ENCODE measurements at regions not wholly inside any gene's neighbourhood (a gene's known extent, or its start where the extent isn't known, plus 50 kb on each side); places are given as distances from the start of the nearest gene placed in this dataset.
"Not testable (repeated sequence)": the region's sequence is repeated elsewhere in the genome, so short reads cannot be mapped to it uniquely, and the experiment has no call there.

- no peaks in the 10 kb centered on the region for H3K9me3 ChIP-seq (ENCODE audit: low read depth, low read length)
- no peaks in the 10 kb centered on the region for H3K4me1 ChIP-seq (ENCODE audit: insufficient read depth, low read length)
- H3K4me3 ChIP-seq (ENCODE audit: low read length), result no peak overlapping the region
- no peaks in the 10 kb centered on the region for H3K27me3 ChIP-seq (ENCODE audit: insufficient read depth, low read length)
Observed at GRCh38 chr2:223319601-223320000, 267.6 kb downstream of the KCNE4 start.

- H3K9me3 ChIP-seq (ENCODE audit: low read depth, low read length), result no peaks in the 10 kb centered on the region
- H3K4me3 ChIP-seq (ENCODE audit: low read length), result no peak overlapping the region
- H3K4me1 ChIP-seq (ENCODE audit: insufficient read depth, low read length), result no peaks in the 10 kb centered on the region
- H3K27me3 ChIP-seq (ENCODE audit: insufficient read depth, low read length), result no peaks in the 10 kb centered on the region
Observed at GRCh38 chr2:223324402-223324801, 272.4 kb downstream of the KCNE4 start.

- Histone ChIP-seq H3K9me3 (ENCODE audit: low read depth, low read length) (no peaks in the 10 kb centered on the region), H3K27me3 (ENCODE audit: insufficient read depth, low read length) (no peaks in the 10 kb centered on the region), H3K4me1 (ENCODE audit: insufficient read depth, low read length) (no peaks in the 10 kb centered on the region), H3K4me3 (ENCODE audit: low read length) (no peak overlapping the region)
Observed at GRCh38 chr2:223328578-223328977, 273.6 kb downstream of the SCG2 start.

- H3K27me3 ChIP-seq (ENCODE audit: insufficient read depth, low read length); H3K4me3 ChIP-seq (ENCODE audit: low read length); H3K4me1 ChIP-seq (ENCODE audit: insufficient read depth, low read length); H3K9me3 ChIP-seq (ENCODE audit: low read depth, low read length): not testable (repeated sequence)
Observed at GRCh38 chr2:223330747-223331146, 271.4 kb downstream of the SCG2 start.

GRCh38 chr2:223338016-223338415, 264.1 kb downstream of the SCG2 start:
- no peaks in the 10 kb centered on the region for H3K27me3 ChIP-seq (ENCODE audit: insufficient read depth, low read length)

GRCh38 chr2:223357076-223357475, 245.1 kb downstream of the SCG2 start:
- Histone ChIP-seq H3K4me1 (ENCODE audit: insufficient read depth, low read length) (no peaks in the 10 kb centered on the region), H3K4me3 (ENCODE audit: low read length) (no peak overlapping the region), H3K9me3 (ENCODE audit: low read depth, low read length) (no peaks in the 10 kb centered on the region), H3K27me3 (ENCODE audit: insufficient read depth, low read length) (no peaks in the 10 kb centered on the region)

More at GRCh38 chr2:223338016-223338415, 264.1 kb downstream of the SCG2 start:
- no peak overlapping the region for H3K4me3 ChIP-seq (ENCODE audit: low read length)
- no peaks in the 10 kb centered on the region for H3K9me3 ChIP-seq (ENCODE audit: low read depth, low read length)
- H3K4me1 ChIP-seq (ENCODE audit: insufficient read depth, low read length), result no peaks in the 10 kb centered on the region

GRCh38 chr2:223363085-223363484, 239.1 kb downstream of the SCG2 start:
- Histone ChIP-seq H3K9me3 (ENCODE audit: low read depth, low read length) (no peaks in the 10 kb centered on the region), H3K4me1 (ENCODE audit: insufficient read depth, low read length) (no peaks in the 10 kb centered on the region)

GRCh38 chr2:223365158-223365679, 236.9 kb downstream of the SCG2 start:
- Histone ChIP-seq H3K4me1 (ENCODE audit: insufficient read depth, low read length) (no peaks in the 10 kb centered on the region), H3K4me3 (ENCODE audit: low read length) (no peak overlapping the region), H3K9me3 (ENCODE audit: low read depth, low read length) (no peaks in the 10 kb centered on the region), H3K27me3 (ENCODE audit: insufficient read depth, low read length) (no peaks in the 10 kb centered on the region)

More at GRCh38 chr2:223363085-223363484, 239.1 kb downstream of the SCG2 start:
- Histone ChIP-seq H3K27me3 (ENCODE audit: insufficient read depth, low read length) (no peaks in the 10 kb centered on the region), H3K4me3 (ENCODE audit: low read length) (no peak overlapping the region)

- no peak overlapping the region for H3K4me3 ChIP-seq (ENCODE audit: low read length)
- no peaks in the 10 kb centered on the region for H3K9me3 ChIP-seq (ENCODE audit: low read depth, low read length)
- H3K27me3 ChIP-seq (ENCODE audit: insufficient read depth, low read length), result no peaks in the 10 kb centered on the region
- no peaks in the 10 kb centered on the region for H3K4me1 ChIP-seq (ENCODE audit: insufficient read depth, low read length)
Observed at GRCh38 chr2:223366566-223366965, 235.6 kb downstream of the SCG2 start.

- Histone ChIP-seq H3K9me3 (ENCODE audit: low read depth, low read length) (no peaks in the 10 kb centered on the region), H3K4me1 (ENCODE audit: insufficient read depth, low read length) (no peaks in the 10 kb centered on the region), H3K27me3 (ENCODE audit: insufficient read depth, low read length) (no peaks in the 10 kb centered on the region), H3K4me3 (ENCODE audit: low read length) (no peak overlapping the region)
Observed at GRCh38 chr2:223368481-223368880, 233.7 kb downstream of the SCG2 start.

- H3K4me1 ChIP-seq (ENCODE audit: insufficient read depth, low read length), result no peaks in the 10 kb centered on the region
- H3K9me3 ChIP-seq (ENCODE audit: low read depth, low read length), result no peaks in the 10 kb centered on the region
- H3K4me3 ChIP-seq (ENCODE audit: low read length), result no peak overlapping the region
- no peaks in the 10 kb centered on the region for H3K27me3 ChIP-seq (ENCODE audit: insufficient read depth, low read length)
Observed at GRCh38 chr2:223369889-223370288, 232.3 kb downstream of the SCG2 start.

GRCh38 chr2:223383315-223383714, 218.8 kb downstream of the SCG2 start:
- H3K9me3 ChIP-seq (ENCODE audit: low read depth, low read length), result no peaks in the 10 kb centered on the region
- H3K27me3 ChIP-seq (ENCODE audit: insufficient read depth, low read length), result no peaks in the 10 kb centered on the region
- H3K4me3 ChIP-seq (ENCODE audit: low read length), result no peak overlapping the region
- H3K4me1 ChIP-seq (ENCODE audit: insufficient read depth, low read length), result no peaks in the 10 kb centered on the region

GRCh38 chr2:223386189-223386588, 216.0 kb downstream of the SCG2 start:
- no peaks in the 10 kb centered on the region for H3K9me3 ChIP-seq (ENCODE audit: low read depth, low read length)
- no peaks in the 10 kb centered on the region for H3K27me3 ChIP-seq (ENCODE audit: insufficient read depth, low read length)
- H3K4me1 ChIP-seq (ENCODE audit: insufficient read depth, low read length), result no peaks in the 10 kb centered on the region
- no peak overlapping the region for H3K4me3 ChIP-seq (ENCODE audit: low read length)

GRCh38 chr2:223386984-223387383, 215.2 kb downstream of the SCG2 start:
- Histone ChIP-seq H3K27me3 (ENCODE audit: insufficient read depth, low read length) (no peaks in the 10 kb centered on the region), H3K9me3 (ENCODE audit: low read depth, low read length) (no peaks in the 10 kb centered on the region), H3K4me1 (ENCODE audit: insufficient read depth, low read length) (no peaks in the 10 kb centered on the region), H3K4me3 (ENCODE audit: low read length) (no peak overlapping the region)

- Histone ChIP-seq H3K4me1 (ENCODE audit: insufficient read depth, low read length) (no peaks in the 10 kb centered on the region), H3K9me3 (ENCODE audit: low read depth, low read length) (no peaks in the 10 kb centered on the region), H3K4me3 (ENCODE audit: low read length) (no peak overlapping the region), H3K27me3 (ENCODE audit: insufficient read depth, low read length) (no peaks in the 10 kb centered on the region)
Observed at GRCh38 chr2:223389624-223390023, 212.5 kb downstream of the SCG2 start.

- Histone ChIP-seq H3K9me3 (ENCODE audit: low read depth, low read length) (peaks cover 21% of the 10 kb centered on the region), H3K4me1 (ENCODE audit: insufficient read depth, low read length) (no peaks in the 10 kb centered on the region), H3K27me3 (ENCODE audit: insufficient read depth, low read length) (no peaks in the 10 kb centered on the region), H3K4me3 (ENCODE audit: low read length) (no peak overlapping the region)
Observed at GRCh38 chr2:223396993-223397392, 205.2 kb downstream of the SCG2 start.

All from mononuclear cell (primary cell).